ENCODE measurements at regions not wholly inside any gene's neighbourhood (a gene's known extent, or its start where the extent isn't known, plus 50 kb on each side); places are given as distances from the start of the nearest gene placed in this dataset.

DNA sequence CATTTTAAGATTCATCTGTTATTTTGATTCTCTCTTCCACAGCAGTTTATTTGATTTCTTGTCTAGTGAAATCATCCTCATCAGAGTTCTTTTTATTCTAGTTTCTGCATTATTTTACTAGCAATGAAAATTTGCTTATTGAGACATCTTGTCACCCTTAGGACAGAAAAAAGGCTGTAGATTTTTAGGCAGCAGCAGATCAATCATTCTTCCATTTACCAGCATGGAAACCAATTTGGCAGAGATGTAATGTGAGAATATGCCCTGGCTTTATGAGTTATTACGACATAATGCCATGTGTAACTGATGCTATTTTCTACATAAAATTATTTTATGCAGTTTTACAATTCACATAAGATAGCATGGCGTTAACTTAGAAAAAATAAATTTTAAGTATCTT, 688.6 kb upstream of the SLC10A2 start:
- TF ChIP-seq, protein P1, sequence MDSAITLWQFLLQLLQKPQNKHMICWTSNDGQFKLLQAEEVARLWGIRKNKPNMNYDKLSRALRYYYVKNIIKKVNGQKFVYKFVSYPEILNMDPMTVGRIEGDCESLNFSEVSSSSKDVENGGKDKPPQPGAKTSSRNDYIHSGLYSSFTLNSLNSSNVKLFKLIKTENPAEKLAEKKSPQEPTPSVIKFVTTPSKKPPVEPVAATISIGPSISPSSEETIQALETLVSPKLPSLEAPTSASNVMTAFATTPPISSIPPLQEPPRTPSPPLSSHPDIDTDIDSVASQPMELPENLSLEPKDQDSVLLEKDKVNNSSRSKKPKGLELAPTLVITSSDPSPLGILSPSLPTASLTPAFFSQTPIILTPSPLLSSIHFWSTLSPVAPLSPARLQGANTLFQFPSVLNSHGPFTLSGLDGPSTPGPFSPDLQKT (IDR thresholded peaks at IDR 0.05; ENCODE audit: borderline replicate concordance, low read depth, low read length): no peak
- TF ChIP-seq ZNF530 (tag by site-specific recombination; IDR thresholded peaks at IDR 0.05; ENCODE audit: low read depth): no peak
- no peak for TF ChIP-seq ZBTB21 (tag by site-specific recombination; IDR thresholded peaks at IDR 0.05)
- TF ChIP-seq, protein P2, sequence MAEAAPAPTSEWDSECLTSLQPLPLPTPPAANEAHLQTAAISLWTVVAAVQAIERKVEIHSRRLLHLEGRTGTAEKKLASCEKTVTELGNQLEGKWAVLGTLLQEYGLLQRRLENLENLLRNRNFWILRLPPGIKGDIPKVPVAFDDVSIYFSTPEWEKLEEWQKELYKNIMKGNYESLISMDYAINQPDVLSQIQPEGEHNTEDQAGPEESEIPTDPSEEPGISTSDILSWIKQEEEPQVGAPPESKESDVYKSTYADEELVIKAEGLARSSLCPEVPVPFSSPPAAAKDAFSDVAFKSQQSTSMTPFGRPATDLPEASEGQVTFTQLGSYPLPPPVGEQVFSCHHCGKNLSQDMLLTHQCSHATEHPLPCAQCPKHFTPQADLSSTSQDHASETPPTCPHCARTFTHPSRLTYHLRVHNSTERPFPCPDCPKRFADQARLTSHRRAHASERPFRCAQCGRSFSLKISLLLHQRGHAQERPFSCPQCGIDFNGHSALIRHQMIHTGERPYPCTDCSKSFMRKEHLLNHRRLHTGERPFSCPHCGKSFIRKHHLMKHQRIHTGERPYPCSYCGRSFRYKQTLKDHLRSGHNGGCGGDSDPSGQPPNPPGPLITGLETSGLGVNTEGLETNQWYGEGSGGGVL (tag by site-specific recombination; IDR thresholded peaks at IDR 0.05): no peak
- TF ChIP-seq ZEB2 (tag by site-specific recombination; IDR thresholded peaks at IDR 0.05): no peak
- no peak for TF ChIP-seq ZNF510 (tag by site-specific recombination; IDR thresholded peaks at IDR 0.05; ENCODE audit: insufficient replicate concordance)
- TF ChIP-seq ZNF768 (tag by site-specific recombination; IDR thresholded peaks at IDR 0.05): no peak
- TF ChIP-seq, protein P3, sequence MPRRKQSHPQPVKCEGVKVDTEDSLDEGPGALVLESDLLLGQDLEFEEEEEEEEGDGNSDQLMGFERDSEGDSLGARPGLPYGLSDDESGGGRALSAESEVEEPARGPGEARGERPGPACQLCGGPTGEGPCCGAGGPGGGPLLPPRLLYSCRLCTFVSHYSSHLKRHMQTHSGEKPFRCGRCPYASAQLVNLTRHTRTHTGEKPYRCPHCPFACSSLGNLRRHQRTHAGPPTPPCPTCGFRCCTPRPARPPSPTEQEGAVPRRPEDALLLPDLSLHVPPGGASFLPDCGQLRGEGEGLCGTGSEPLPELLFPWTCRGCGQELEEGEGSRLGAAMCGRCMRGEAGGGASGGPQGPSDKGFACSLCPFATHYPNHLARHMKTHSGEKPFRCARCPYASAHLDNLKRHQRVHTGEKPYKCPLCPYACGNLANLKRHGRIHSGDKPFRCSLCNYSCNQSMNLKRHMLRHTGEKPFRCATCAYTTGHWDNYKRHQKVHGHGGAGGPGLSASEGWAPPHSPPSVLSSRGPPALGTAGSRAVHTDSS (tag by site-specific recombination; IDR thresholded peaks at IDR 0.05): no peak
- no peak for TF ChIP-seq FEZF1 (tag by site-specific recombination; IDR thresholded peaks at IDR 0.05)
- TF ChIP-seq ZNF621 (tag by site-specific recombination; IDR thresholded peaks at IDR 0.05): no peak
- TF ChIP-seq TRIM28 (IDR thresholded peaks at IDR 0.05; ENCODE audit: borderline replicate concordance, low read length): no peak
- no peak for TF ChIP-seq ZNF792 (tag by site-specific recombination; IDR thresholded peaks at IDR 0.05)
- TF ChIP-seq OSR2 (tag by site-specific recombination; IDR thresholded peaks at IDR 0.05): no peak
- TF ChIP-seq ZNF341 (tag by site-specific recombination; IDR thresholded peaks at IDR 0.05; ENCODE audit: low read depth): no peak
- TF ChIP-seq ZNF302 (tag by site-specific recombination; IDR thresholded peaks at IDR 0.05; ENCODE audit: low read depth): no peak
- no peak for TF ChIP-seq PRDM2 (tag by site-specific recombination; IDR thresholded peaks at IDR 0.05; ENCODE audit: borderline replicate concordance)
- TF ChIP-seq ZNF335 (tag by site-specific recombination; conservative IDR thresholded peaks at IDR 0.05): no peak
- TF ChIP-seq ZNF585B (tag by site-specific recombination; IDR thresholded peaks at IDR 0.05): no peak
- TF ChIP-seq, protein P4, sequence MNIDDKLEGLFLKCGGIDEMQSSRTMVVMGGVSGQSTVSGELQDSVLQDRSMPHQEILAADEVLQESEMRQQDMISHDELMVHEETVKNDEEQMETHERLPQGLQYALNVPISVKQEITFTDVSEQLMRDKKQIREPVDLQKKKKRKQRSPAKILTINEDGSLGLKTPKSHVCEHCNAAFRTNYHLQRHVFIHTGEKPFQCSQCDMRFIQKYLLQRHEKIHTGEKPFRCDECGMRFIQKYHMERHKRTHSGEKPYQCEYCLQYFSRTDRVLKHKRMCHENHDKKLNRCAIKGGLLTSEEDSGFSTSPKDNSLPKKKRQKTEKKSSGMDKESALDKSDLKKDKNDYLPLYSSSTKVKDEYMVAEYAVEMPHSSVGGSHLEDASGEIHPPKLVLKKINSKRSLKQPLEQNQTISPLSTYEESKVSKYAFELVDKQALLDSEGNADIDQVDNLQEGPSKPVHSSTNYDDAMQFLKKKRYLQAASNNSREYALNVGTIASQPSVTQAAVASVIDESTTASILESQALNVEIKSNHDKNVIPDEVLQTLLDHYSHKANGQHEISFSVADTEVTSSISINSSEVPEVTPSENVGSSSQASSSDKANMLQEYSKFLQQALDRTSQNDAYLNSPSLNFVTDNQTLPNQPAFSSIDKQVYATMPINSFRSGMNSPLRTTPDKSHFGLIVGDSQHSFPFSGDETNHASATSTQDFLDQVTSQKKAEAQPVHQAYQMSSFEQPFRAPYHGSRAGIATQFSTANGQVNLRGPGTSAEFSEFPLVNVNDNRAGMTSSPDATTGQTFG (tag by site-specific recombination; IDR thresholded peaks at IDR 0.05; ENCODE audit: borderline replicate concordance): no peak
- Histone ChIP-seq H3K9me3 (ENCODE audit: control insufficient read depth, insufficient read depth, low read depth, low read length) (no peaks in the 10 kb centered on the region), H3K4me1 (ENCODE audit: control insufficient read depth, insufficient read depth, low read length) (no peaks in the 10 kb centered on the region), H3K36me3 (ENCODE audit: control insufficient read depth in 2 of 2, insufficient read depth in 1 of 2, low read length in 2 of 2) (no peaks in the 10 kb centered on the region), H3K4me3 (ENCODE audit: low read depth, low read length) (no peak overlapping the region), H3K27ac (ENCODE audit: extremely low read depth, low read depth, low read length) (no peak overlapping the region)
- ChIA-PET POLR2A (no interaction called here), CTCF (no interaction called here)
